Brain microvascular endothelial cell (primary cell): ENCODE measurements at regions not wholly inside any gene's neighbourhood (a gene's known extent, or its start where the extent isn't known, plus 50 kb on each side); places are given as distances from the start of the nearest gene placed in this dataset.
"Not testable (repeated sequence)": the region's sequence is repeated elsewhere in the genome, so short reads cannot be mapped to it uniquely, and the experiment has no call there.

Experiments used
- DNase-seq: peaks from one replicate; pipeline ENCODE4 v3.0.0-alpha.2; 2020
- H3K27ac ChIP-seq: fragments of 250-450 bp; sonication (Bioruptor Pico); 2 replicates; pipeline ENCODE4 v1.5.1; 2020; ENCODE audit warnings: mild to moderate bottlenecking, moderate library complexity
- H3K27me3 ChIP-seq: fragments of 250-450 bp; sonication (Bioruptor Pico); replicated peaks from 2 replicates; pipeline ENCODE4 v1.5.1; 2020; ENCODE audit warnings: mild to moderate bottlenecking
- H3K36me3 ChIP-seq: fragments of 250-450 bp; sonication (Bioruptor Pico); replicated peaks from 2 replicates; pipeline ENCODE4 v1.5.1; 2020; ENCODE audit warnings: mild to moderate bottlenecking
- H3K4me3 ChIP-seq: 2 replicates; pipeline ENCODE4 v1.5.1; 2011; ENCODE audit warnings: low read depth, mild to moderate bottlenecking, control low read depth, low read length, moderate library complexity
- in situ Hi-C: cut with HindIII; loops from 2 replicates; pipeline ENCODE4 v1.10.0; 2017; ENCODE audit warnings: low sequenced_read_pairs, low pct_ligation_motif_present
- TF ChIP-seq, protein P1 (sequence below): IDR thresholded peaks from 2 replicates; pipeline ENCODE4 v1.5.1; 2011; ENCODE audit warnings: low read depth, mild to moderate bottlenecking, moderate library complexity, low read length, control low read depth, inconsistent platforms; ENCODE audit errors: missing control alignments

DNA sequence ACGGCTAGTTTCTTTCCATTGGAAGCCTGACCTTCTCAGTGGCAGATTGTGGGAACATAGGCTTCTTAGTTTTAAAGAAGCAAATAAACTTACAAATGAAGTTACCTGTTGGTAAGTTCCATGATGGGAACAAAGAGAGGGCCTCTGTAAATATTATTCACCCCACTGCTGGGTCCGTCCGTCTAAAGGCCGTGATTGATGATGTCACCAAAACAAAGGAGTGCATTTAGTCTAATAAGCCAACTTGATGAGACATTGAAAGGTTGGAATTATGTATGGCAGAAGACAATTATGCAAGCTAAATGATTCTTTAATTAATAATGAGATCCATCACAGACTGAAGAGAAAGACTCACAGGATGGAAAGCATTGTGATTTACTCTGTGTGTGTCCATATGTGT lies 1091.9 kb upstream of the FANCL start:
- in situ Hi-C loops: no loop called here
- no peaks in the 10 kb centered on the region for H3K27me3 ChIP-seq
- TF ChIP-seq, protein P1, sequence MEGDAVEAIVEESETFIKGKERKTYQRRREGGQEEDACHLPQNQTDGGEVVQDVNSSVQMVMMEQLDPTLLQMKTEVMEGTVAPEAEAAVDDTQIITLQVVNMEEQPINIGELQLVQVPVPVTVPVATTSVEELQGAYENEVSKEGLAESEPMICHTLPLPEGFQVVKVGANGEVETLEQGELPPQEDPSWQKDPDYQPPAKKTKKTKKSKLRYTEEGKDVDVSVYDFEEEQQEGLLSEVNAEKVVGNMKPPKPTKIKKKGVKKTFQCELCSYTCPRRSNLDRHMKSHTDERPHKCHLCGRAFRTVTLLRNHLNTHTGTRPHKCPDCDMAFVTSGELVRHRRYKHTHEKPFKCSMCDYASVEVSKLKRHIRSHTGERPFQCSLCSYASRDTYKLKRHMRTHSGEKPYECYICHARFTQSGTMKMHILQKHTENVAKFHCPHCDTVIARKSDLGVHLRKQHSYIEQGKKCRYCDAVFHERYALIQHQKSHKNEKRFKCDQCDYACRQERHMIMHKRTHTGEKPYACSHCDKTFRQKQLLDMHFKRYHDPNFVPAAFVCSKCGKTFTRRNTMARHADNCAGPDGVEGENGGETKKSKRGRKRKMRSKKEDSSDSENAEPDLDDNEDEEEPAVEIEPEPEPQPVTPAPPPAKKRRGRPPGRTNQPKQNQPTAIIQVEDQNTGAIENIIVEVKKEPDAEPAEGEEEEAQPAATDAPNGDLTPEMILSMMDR: no peak

DNA sequence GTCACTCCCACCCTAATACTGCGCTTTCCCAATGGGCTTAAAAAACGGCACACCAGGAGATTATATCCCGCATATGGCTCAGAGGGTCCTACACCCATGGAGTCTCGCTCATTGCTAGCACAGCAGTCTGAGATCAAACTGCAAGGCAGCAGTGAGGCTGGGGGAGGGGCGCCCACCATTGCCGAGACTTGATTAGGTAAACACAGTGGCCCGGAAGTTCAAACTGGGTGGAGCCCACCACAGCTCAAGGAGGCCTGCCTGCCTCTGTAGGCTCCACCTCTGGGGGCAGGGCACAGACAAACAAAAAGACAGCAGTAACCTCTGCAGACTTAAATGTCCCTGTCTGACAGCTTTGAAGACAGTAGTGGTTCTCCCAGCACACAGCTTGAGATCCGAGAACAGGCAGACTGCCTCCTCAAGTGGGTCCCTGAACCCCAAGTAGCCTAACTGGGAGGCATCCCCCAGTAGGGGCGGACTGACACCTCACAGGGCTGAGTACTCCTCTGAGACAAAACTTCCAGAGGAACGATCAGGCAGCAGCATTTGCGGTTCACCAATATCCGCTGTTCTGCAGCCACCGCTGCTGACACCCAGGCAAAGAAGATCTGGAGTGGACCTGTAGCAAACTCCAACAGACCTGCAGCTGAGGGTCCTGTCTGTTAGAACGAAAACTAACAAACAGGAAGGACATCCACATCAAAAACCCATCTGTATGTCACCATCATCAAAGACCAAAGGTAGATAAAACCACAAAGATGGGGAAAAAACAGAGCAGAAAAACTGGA lies 1085.6 kb upstream of the FANCL start:
- H3K27ac ChIP-seq: not testable (repeated sequence)

More for the DNA sequence above, 1091.9 kb upstream of the FANCL start:
- Histone ChIP-seq H3K36me3 (no peaks in the 10 kb centered on the region), H3K27ac (no peak overlapping the region), H3K4me3 (no peak overlapping the region)
- no peak for DNase-seq

DNA sequence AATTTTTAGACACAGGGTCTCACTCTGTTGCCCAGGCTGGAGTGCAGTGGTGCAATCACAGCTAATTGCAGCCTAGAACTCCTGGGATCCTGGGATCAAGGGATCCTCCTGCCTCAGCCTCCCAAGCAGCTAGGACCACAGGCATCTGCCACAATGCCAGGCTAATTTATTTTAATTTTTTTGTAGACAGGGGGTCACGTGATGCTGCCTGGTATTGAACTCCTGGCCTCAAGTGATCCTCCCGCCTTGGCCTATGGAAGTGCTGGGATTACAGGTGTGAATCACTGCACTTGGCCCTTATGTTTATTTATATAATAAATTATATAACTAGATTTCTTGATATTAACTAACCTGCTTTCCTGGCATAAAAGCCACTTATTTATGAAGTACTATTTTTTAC lies 1081.7 kb upstream of the FANCL start:
- DNase-seq: no peak
- Histone ChIP-seq H3K36me3 (no peaks in the 10 kb centered on the region), H3K27ac (no peak overlapping the region), H3K27me3 (no peaks in the 10 kb centered on the region), H3K4me3 (no peak overlapping the region)
- TF ChIP-seq, protein P1: no peak
- in situ Hi-C loops: no loop called here

More for the DNA sequence above, 1085.6 kb upstream of the FANCL start:
- in situ Hi-C loops, DNase-seq, H3K36me3 ChIP-seq, H3K27me3 ChIP-seq, H3K4me3 ChIP-seq: not testable (repeated sequence)

DNA sequence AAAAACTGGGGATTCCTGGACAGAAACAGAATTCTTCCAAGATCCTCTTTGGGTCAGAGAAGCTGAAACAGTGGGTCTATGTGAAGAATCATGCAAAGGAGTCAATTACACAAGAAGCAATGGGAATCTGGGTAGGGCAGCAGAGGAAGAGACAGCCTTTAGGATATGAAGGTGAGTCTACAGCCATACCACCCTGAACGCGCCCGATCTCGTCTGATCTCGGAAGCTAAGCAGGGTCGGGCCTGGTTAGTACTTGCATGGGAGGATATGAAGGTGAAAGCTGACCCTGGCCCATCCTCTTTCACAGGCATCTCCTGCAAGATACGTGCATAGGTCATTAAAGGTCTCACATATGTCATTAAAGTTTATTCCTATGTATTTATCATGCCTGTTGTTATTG lies 1080.9 kb upstream of the FANCL start:
- Histone ChIP-seq H3K36me3 (no peaks in the 10 kb centered on the region), H3K27me3 (no peaks in the 10 kb centered on the region), H3K4me3 (no peak overlapping the region), H3K27ac (no peak overlapping the region)
- in situ Hi-C loops: no loop called here
- TF ChIP-seq, protein P1: no peak
- no peak for DNase-seq

DNA sequence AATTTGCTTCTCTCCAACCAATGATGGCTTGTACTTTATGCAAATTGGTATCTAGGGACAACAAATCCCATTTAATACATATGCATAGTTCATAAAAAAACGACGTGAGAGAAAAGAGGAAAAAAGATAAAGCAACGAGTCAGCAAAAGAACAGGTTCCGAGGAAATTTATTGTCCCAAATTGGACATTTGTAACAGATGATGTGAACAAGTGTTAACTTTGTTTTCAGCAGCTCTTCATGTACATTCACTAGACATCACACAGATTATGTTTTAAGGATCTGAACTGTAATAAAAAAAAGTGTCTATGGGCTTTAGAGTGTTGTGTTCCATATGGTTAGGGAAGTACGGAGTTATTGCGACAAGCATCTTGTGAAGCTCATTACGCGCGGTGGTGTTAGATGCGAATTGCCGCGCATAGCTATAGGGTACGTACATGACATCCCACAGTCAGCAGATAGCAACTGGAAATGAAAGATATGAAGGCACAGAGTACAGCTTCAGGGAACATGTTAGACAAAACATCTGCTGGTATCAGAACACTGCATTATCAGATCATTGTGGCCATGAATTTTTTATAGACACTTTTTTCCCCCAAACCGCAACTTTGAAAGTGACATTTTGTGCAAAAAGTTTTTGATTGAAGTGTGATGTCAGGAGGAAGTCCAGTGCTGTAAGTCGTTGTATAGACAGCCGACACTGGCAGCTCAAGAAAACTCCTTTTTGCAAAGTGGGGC lies 1073.1 kb upstream of the FANCL start:
- Histone ChIP-seq H3K36me3 (no peaks in the 10 kb centered on the region), H3K4me3 (no peak overlapping the region), H3K27me3 (no peaks in the 10 kb centered on the region), H3K27ac (no peak overlapping the region)
- in situ Hi-C loops: no loop called here
- TF ChIP-seq, protein P1: no peak
- no peak for DNase-seq
